ENCODE measurements at regions not wholly inside any gene's neighbourhood (a gene's known extent, or its start where the extent isn't known, plus 50 kb on each side); places are given as distances from the start of the nearest gene placed in this dataset.
A peak's percentile ranks its signal among the peaks of the same experiment; 100 is the strongest.

GRCh38 chr11:111166598-111166997 lies 78.9 kb upstream of the POU2AF2 start:
- Mint-ChIP-seq H3K27me3 (peaks cover 6% of the 10 kb centered on the region), H3K4me3 (no peak overlapping the region), H3K4me1 (no peaks in the 10 kb centered on the region), H3K27ac (no peak overlapping the region), H3K9me3 (no peaks in the 10 kb centered on the region)
- ATAC-seq, result no peak
- no peak for DNase-seq

- peaks cover 9% of the 10 kb centered on the region for H3K27me3 Mint-ChIP-seq
- H3K4me1 Mint-ChIP-seq, result no peaks in the 10 kb centered on the region
- no peak for ATAC-seq
- no peak for DNase-seq
- no peak overlapping the region for H3K4me3 Mint-ChIP-seq
- H3K27ac Mint-ChIP-seq, result no peak overlapping the region
- no peaks in the 10 kb centered on the region for H3K9me3 Mint-ChIP-seq
Measured at GRCh38 chr11:111162305-111162704, 83.2 kb upstream of the POU2AF2 start.

DNA sequence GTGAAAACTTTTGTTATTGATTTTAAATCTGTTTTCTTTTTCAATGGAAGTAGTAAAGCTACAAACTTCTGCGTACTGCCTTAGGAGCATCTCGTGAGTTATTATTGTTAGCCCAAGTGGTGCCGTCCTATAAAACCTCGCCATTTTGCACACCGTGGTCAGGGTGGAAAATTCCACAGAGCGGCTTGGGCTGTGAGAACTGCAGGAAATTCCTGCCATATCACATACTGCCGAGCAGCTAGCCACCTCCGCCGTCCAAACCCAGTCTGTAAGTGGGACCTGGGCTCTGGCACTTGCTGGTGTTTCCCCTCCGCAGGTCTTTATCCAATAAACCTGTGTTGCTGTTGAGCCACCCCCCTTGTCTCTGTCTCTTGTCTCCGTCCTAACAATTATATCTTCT lies 88.0 kb upstream of the POU2AF2 start:
- no peak overlapping the region for H3K27ac Mint-ChIP-seq
- H3K9me3 Mint-ChIP-seq, result no peaks in the 10 kb centered on the region
- H3K4me1 Mint-ChIP-seq, result no peaks in the 10 kb centered on the region
- peaks cover 9% of the 10 kb centered on the region for H3K27me3 Mint-ChIP-seq
- no peak overlapping the region for H3K4me3 Mint-ChIP-seq
- DNase-seq (no peak), ATAC-seq (no peak)

GRCh38 chr11:111155021-111155420 lies 90.5 kb upstream of the POU2AF2 start:
- H3K27me3 Mint-ChIP-seq, result peaks cover 5% of the 10 kb centered on the region
- no peak overlapping the region for H3K4me3 Mint-ChIP-seq
- no peaks in the 10 kb centered on the region for H3K9me3 Mint-ChIP-seq
- H3K27ac Mint-ChIP-seq, result no peak overlapping the region
- ATAC-seq (no peak), DNase-seq (no peak)
- H3K4me1 Mint-ChIP-seq, result no peaks in the 10 kb centered on the region

- H3K27me3 Mint-ChIP-seq, result peaks cover 15% of the 10 kb centered on the region
- H3K27ac Mint-ChIP-seq, result no peak overlapping the region
- ATAC-seq (no peak), DNase-seq (no peak)
- H3K9me3 Mint-ChIP-seq, result no peaks in the 10 kb centered on the region
- H3K4me1 Mint-ChIP-seq, result no peaks in the 10 kb centered on the region
- no peak overlapping the region for H3K4me3 Mint-ChIP-seq
Measured at GRCh38 chr11:111153194-111153593, 92.3 kb upstream of the POU2AF2 start.

DNA sequence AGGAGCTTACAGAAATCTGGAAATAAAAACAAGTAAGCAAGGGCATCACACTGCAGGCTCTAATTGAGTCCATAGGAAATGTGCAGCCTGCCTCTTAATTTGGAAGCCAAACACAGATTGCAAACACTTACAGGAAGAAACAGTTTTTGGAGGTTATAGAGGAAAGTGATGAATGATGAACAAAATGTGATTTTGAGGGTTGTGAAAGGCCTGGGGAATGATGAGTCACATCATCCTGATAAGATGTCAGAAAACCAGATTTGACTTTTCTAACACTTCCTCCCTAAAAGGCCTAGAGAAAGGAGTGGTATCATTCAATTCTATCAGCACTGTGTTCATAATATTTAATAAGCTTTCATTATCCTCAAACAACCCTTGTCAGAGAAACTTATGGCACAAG lies 96.6 kb upstream of the POU2AF2 start:
- Mint-ChIP-seq H3K9me3 (no peaks in the 10 kb centered on the region), H3K4me1 (no peaks in the 10 kb centered on the region), H3K27ac (no peak overlapping the region), H3K27me3 (peaks cover 15% of the 10 kb centered on the region), H3K4me3 (no peak overlapping the region)
- ATAC-seq (no peak), DNase-seq (no peak)

GRCh38 chr11:111148121-111148520 lies 97.4 kb upstream of the POU2AF2 start:
- H3K27me3 Mint-ChIP-seq, result peaks cover 15% of the 10 kb centered on the region
- ATAC-seq, result no peak
- no peaks in the 10 kb centered on the region for H3K9me3 Mint-ChIP-seq
- H3K4me3 Mint-ChIP-seq, result no peak overlapping the region
- H3K27ac Mint-ChIP-seq, result no peak overlapping the region
- DNase-seq, result no peak
- H3K4me1 Mint-ChIP-seq, result no peaks in the 10 kb centered on the region

DNA sequence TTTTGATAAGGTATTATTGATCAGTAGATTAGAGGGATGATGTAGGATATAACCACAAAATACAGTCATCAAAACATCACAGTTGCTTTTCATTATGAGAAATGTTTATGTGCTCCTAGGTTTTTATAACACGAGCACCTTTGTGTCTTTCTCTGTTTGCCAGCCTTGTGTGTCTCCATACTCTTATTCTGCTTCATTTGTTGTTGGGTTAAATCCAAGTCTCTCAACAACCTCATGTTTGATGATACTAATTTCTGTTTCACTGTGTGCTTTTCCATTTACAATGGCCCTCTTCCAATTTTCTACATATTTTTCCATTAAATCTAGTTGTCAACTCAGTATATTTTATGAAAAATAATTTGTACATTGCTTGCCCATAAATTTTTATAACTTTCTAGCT lies 107.7 kb upstream of the POU2AF2 start:
- H3K9me3 Mint-ChIP-seq, result no peaks in the 10 kb centered on the region
- no peak overlapping the region for H3K4me3 Mint-ChIP-seq
- H3K27me3 Mint-ChIP-seq, result peaks cover 22% of the 10 kb centered on the region

GRCh38 chr11:111135778-111136570 lies 109.6 kb upstream of the POU2AF2 start:
- no peaks in the 10 kb centered on the region for H3K9me3 Mint-ChIP-seq
- H3K4me1 Mint-ChIP-seq, result no peaks in the 10 kb centered on the region
- no peak overlapping the region for H3K27ac Mint-ChIP-seq

More for the DNA sequence above, 107.7 kb upstream of the POU2AF2 start:
- no peak for ATAC-seq
- Mint-ChIP-seq H3K27ac (no peak overlapping the region), H3K4me1 (no peaks in the 10 kb centered on the region)
- no peak for DNase-seq

GRCh38 chr11:111135101-111135500 lies 110.4 kb upstream of the POU2AF2 start:
- no peaks in the 10 kb centered on the region for H3K9me3 Mint-ChIP-seq
- peaks cover 15% of the 10 kb centered on the region for H3K27me3 Mint-ChIP-seq
- DNase-seq (no peak), ATAC-seq (no peak)
- H3K4me3 Mint-ChIP-seq, result no peak overlapping the region
- H3K4me1 Mint-ChIP-seq, result no peaks in the 10 kb centered on the region
- no peak overlapping the region for H3K27ac Mint-ChIP-seq

More at GRCh38 chr11:111135778-111136570, 109.6 kb upstream of the POU2AF2 start:
- no peak overlapping the region for H3K4me3 Mint-ChIP-seq
- peaks cover 22% of the 10 kb centered on the region for H3K27me3 Mint-ChIP-seq
- DNase-seq, result no peak
- no peak for ATAC-seq

DNA sequence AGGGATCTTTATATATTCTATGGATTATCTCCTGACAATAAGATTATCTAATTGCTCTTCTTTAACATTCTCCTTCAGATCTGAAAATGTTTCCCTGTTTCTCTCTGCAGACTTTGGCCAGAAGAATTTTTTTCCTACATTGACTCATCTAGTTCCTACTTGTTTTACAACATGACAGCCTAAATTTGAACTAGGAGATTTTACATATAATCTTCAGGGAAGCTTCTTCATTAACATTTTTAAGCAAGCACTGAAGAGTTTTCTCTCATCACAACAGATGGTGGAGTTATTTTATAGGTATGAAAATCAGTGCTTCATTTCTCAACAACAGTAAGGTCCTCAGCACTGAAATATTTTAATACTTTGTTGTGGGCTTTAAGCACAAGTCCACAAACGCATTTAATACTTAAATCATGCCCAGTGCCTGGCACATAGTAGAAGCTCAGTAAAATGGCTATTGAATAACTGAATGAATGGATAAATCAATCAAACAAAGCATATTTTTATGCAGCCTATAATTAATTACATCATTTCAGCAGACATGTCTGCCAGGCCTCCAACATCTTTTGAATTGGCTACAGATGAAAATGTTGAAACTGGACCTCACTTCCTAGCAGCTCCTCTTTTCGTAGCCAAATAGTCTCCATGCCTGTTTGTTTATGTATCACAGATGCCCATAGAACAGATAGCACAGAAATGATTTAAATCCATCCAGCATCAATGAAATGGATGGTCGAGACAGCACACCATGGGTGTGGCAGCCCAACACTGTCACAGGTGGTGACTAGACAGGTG lies 117.3 kb upstream of the POU2AF2 start:
- no peaks in the 10 kb centered on the region for H3K9me3 Mint-ChIP-seq
- H3K27ac Mint-ChIP-seq, result no peak overlapping the region
- DNase-seq, result no peak
- no peak for ATAC-seq
- no peaks in the 10 kb centered on the region for H3K4me1 Mint-ChIP-seq
- no peak overlapping the region for H3K4me3 Mint-ChIP-seq
- H3K27me3 Mint-ChIP-seq, result no peaks in the 10 kb centered on the region

DNA sequence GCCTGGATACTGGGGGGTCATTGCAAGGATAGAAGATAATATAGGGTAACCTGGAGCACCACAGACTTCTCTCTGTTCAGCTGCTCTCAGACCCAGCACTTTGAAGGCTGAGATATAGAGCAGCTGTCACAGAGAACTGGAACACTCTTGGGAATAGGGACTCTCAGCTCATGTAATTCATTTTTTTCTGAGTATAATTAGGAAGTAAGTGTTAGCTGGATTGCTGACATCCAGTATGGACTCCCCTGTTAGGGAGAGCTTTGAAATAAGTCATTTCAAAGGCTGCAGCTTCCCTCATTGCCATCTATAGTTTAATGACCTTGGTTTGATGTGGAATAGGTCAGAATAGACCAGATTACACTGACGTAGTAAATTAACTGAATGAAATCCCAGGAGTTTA lies 120.8 kb upstream of the POU2AF2 start:
- H3K4me1 Mint-ChIP-seq, result no peaks in the 10 kb centered on the region
- no peak overlapping the region for H3K4me3 Mint-ChIP-seq
- no peak overlapping the region for H3K27ac Mint-ChIP-seq
- no peak for DNase-seq
- no peaks in the 10 kb centered on the region for H3K9me3 Mint-ChIP-seq
- H3K27me3 Mint-ChIP-seq, result no peaks in the 10 kb centered on the region
- ATAC-seq, result no peak

GRCh38 chr11:111123463-111124398 lies 121.8 kb upstream of the POU2AF2 start:
- Mint-ChIP-seq H3K27ac (no peak overlapping the region), H3K4me1 (no peaks in the 10 kb centered on the region), H3K9me3 (no peaks in the 10 kb centered on the region), H3K27me3 (no peaks in the 10 kb centered on the region), H3K4me3 (no peak overlapping the region)
- no peak for DNase-seq
- no peak for ATAC-seq

- no peaks in the 10 kb centered on the region for H3K4me1 Mint-ChIP-seq
- DNase-seq (no peak), ATAC-seq (no peak)
- no peaks in the 10 kb centered on the region for H3K9me3 Mint-ChIP-seq
- H3K27me3 Mint-ChIP-seq, result no peaks in the 10 kb centered on the region
- no peak overlapping the region for H3K4me3 Mint-ChIP-seq
- no peak overlapping the region for H3K27ac Mint-ChIP-seq
Measured at GRCh38 chr11:111120696-111121302, 124.7 kb upstream of the POU2AF2 start.

GRCh38 chr11:111120161-111120560 lies 125.4 kb upstream of the POU2AF2 start:
- no peak overlapping the region for H3K4me3 Mint-ChIP-seq
- H3K9me3 Mint-ChIP-seq, result no peaks in the 10 kb centered on the region
- ATAC-seq (peak; percentile 26), DNase-seq (no peak)
- no peaks in the 10 kb centered on the region for H3K4me1 Mint-ChIP-seq
- H3K27me3 Mint-ChIP-seq, result no peaks in the 10 kb centered on the region
- H3K27ac Mint-ChIP-seq, result peak overlapping the region in 1 of 2 donors; percentile 73

Data from stimulated activated naive CD8-positive, alpha-beta T cell treated with anti-CD3 and anti-CD28 coated beads, Interleukin-15, amount 100 ng/mL, for 72 hours (primary cell).